Left lung (tissue), 4 donors: ENCODE measurements at regions not wholly inside any gene's neighbourhood (a gene's known extent, or its start where the extent isn't known, plus 50 kb on each side); places are given as distances from the start of the nearest gene placed in this dataset.
A peak's percentile ranks its signal among the peaks of the same experiment; 100 is the strongest.

Source experiments
- ATAC-seq: fragments of 200-7000 bp; cut with Tn5 transposase; one replicate; pipeline ENCODE4 v1.9.1; 2020; ENCODE audit warnings: moderate library complexity
- DNase-seq, 4 donors: peaks; one replicate each; pipeline ENCODE4 v3.0.0-alpha.2; 2013 to 2020
- H3K27ac ChIP-seq, 2 donors: fragments of 200-600 bp; sonication (generic) in 1 of 2; one replicate each; pipeline versions ENCODE4 v1.5.0 to v1.8.0; 2020 to 2021
- H3K27me3 ChIP-seq, 2 donors: fragments of 200-600 bp; sonication (generic) in 1 of 2; one replicate each; pipeline versions ENCODE4 v1.5.0 to v1.8.0; 2020 to 2021
- H3K36me3 ChIP-seq, 2 donors: fragments of 200-600 bp; sonication (generic) in 1 of 2; one replicate each; pipeline versions ENCODE4 v1.5.0 to v1.8.0; 2020 to 2021
- H3K4me1 ChIP-seq, 2 donors: fragments of 200-600 bp; one replicate each; pipeline ENCODE4 v1.8.0; 2021
- H3K4me3 ChIP-seq, 2 donors: fragments of 200-600 bp; sonication (generic) in 1 of 2; one replicate each; pipeline versions ENCODE4 v1.5.0 to v1.8.0; 2020 to 2021; ENCODE audit warnings: mild to moderate bottlenecking in 1 of 2
- H3K9me3 ChIP-seq, 2 donors: fragments of 200-600 bp; sonication (generic) in 1 of 2; one replicate each; pipeline versions ENCODE4 v1.5.0 to v1.8.0; 2020 to 2021
- CTCF ChIP-seq, 2 donors: fragments of 200-600 bp; sonication (generic) in 1 of 2; IDR thresholded peaks; one replicate each; pipeline versions ENCODE4 v1.5.0 to v1.8.0; 2021; ENCODE audit warnings: antibody characterized with exemption in 2 of 2
- intact Hi-C, 2 donors: fragments of 100-400 bp; cut with DNase I; formaldehyde crosslinking; loops; one replicate each; pipeline versions ENCODE4 v1.11.2 to v1.14.2; 2022
- donor health status: DM: no; HTN: yes; CAD: no.
- donor health status: DM: no; HTN: no; CAD: no.

GRCh38 chr13:105572401-105572800 lies 963.1 kb downstream of the EFNB2 start:
- no peak for ATAC-seq

GRCh38 chr13:105569816-105570215 lies 965.6 kb downstream of the EFNB2 start:
- intact Hi-C loops, result no loop called here
- no peaks in the 10 kb centered on the region for H3K9me3 ChIP-seq
- ATAC-seq (no peak), DNase-seq (no peak)
- no peak overlapping the region for H3K27ac ChIP-seq
- no peak overlapping the region for H3K4me3 ChIP-seq
- no peaks in the 10 kb centered on the region for H3K27me3 ChIP-seq
- no peak for TF ChIP-seq CTCF (IDR thresholded peaks at IDR 0.05)
- no peaks in the 10 kb centered on the region for H3K4me1 ChIP-seq
- H3K36me3 ChIP-seq, result no peaks in the 10 kb centered on the region

More at GRCh38 chr13:105572401-105572800, 963.1 kb downstream of the EFNB2 start:
- intact Hi-C loops, result no loop called here
- Histone ChIP-seq H3K36me3 (no peaks in the 10 kb centered on the region), H3K27ac (no peak overlapping the region), H3K4me1 (no peaks in the 10 kb centered on the region), H3K4me3 (no peak overlapping the region), H3K27me3 (no peaks in the 10 kb centered on the region), H3K9me3 (peaks cover 0 to 13% of the 10 kb centered on the region in 2 donors)
- no peak for DNase-seq
- TF ChIP-seq CTCF (IDR thresholded peaks at IDR 0.05), result no peak

GRCh38 chr13:105567951-105568525 lies 967.4 kb downstream of the EFNB2 start:
- H3K27me3 ChIP-seq, result no peaks in the 10 kb centered on the region
- no peaks in the 10 kb centered on the region for H3K36me3 ChIP-seq
- no peaks in the 10 kb centered on the region for H3K4me1 ChIP-seq
- no peak overlapping the region for H3K4me3 ChIP-seq
- no peaks in the 10 kb centered on the region for H3K9me3 ChIP-seq
- DNase-seq (peak in 1 of 4 donors; percentile 20), ATAC-seq (peak; percentile 91)
- H3K27ac ChIP-seq, result no peak overlapping the region
- intact Hi-C loops, result no loop called here
- TF ChIP-seq CTCF (IDR thresholded peaks at IDR 0.05), result no peak

GRCh38 chr13:105565136-105565727 lies 970.2 kb downstream of the EFNB2 start:
- no peaks in the 10 kb centered on the region for H3K36me3 ChIP-seq

GRCh38 chr13:105552078-105552477 lies 983.4 kb downstream of the EFNB2 start:
- Histone ChIP-seq H3K27ac (no peak overlapping the region), H3K36me3 (no peaks in the 10 kb centered on the region)
- intact Hi-C loops, result no loop called here

More at GRCh38 chr13:105565136-105565727, 970.2 kb downstream of the EFNB2 start:
- DNase-seq, result no peak
- intact Hi-C loops, result no loop called here
- no peaks in the 10 kb centered on the region for H3K27me3 ChIP-seq
- H3K4me1 ChIP-seq, result no peaks in the 10 kb centered on the region
- H3K27ac ChIP-seq, result no peak overlapping the region
- no peak overlapping the region for H3K4me3 ChIP-seq
- no peak for TF ChIP-seq CTCF (IDR thresholded peaks at IDR 0.05)
- H3K9me3 ChIP-seq, result no peaks in the 10 kb centered on the region
- no peak for ATAC-seq

More at GRCh38 chr13:105552078-105552477, 983.4 kb downstream of the EFNB2 start:
- no peak overlapping the region for H3K4me3 ChIP-seq
- H3K4me1 ChIP-seq, result no peaks in the 10 kb centered on the region
- peaks cover 0 to 9% of the 10 kb centered on the region in 2 donors for H3K9me3 ChIP-seq
- no peak for DNase-seq
- no peak for ATAC-seq
- TF ChIP-seq CTCF (IDR thresholded peaks at IDR 0.05), result no peak
- H3K27me3 ChIP-seq, result no peaks in the 10 kb centered on the region
